Loucy (cell line): ENCODE measurements at regions not wholly inside any gene's neighbourhood (a gene's known extent, or its start where the extent isn't known, plus 50 kb on each side); places are given as distances from the start of the nearest gene placed in this dataset.

Experiments used
- H2AFZ ChIP-seq: fragments of 200-600 bp; sonication (generic); 2 replicates; pipeline ENCODE4 v1.6.0; 2016; ENCODE audit warnings: antibody characterized with exemption, mild to moderate bottlenecking, low read length, moderate library complexity
- H3F3A ChIP-seq: fragments of 200-600 bp; 2 replicates; pipeline ENCODE4 v1.6.0; 2016; ENCODE audit warnings: antibody characterized with exemption, low read depth, mild to moderate bottlenecking
- H3K27me3 ChIP-seq: fragments of 200-600 bp; sonication (generic); 2 replicates; pipeline ENCODE4 v1.6.1; 2014; ENCODE audit warnings: low read length, mild to moderate bottlenecking; ENCODE audit not compliant: insufficient read depth, poor library complexity, severe bottlenecking
- H3K36me3 ChIP-seq: fragments of 200-600 bp; sonication (generic); 2 replicates; pipeline ENCODE4 v1.6.1; 2016; ENCODE audit warnings: low read length; ENCODE audit not compliant: insufficient read depth
- H3K4me1 ChIP-seq: fragments of 200-600 bp; sonication (generic); 2 replicates; pipeline ENCODE4 v1.5.1; 2014; ENCODE audit warnings: low read length, mild to moderate bottlenecking; ENCODE audit not compliant: insufficient read depth, poor library complexity, severe bottlenecking
- H3K4me2 ChIP-seq: fragments of 200-600 bp; sonication (generic); 2 replicates; pipeline ENCODE4 v1.6.0; 2014; ENCODE audit warnings: antibody characterized with exemption, low read length, low read depth, mild to moderate bottlenecking; ENCODE audit not compliant: poor library complexity, severe bottlenecking
- H3K4me3 ChIP-seq: fragments of 200-600 bp; sonication (generic); 2 replicates; pipeline ENCODE4 v1.5.1; 2014; ENCODE audit warnings: low read length, mild to moderate bottlenecking, mixed read lengths; ENCODE audit not compliant: poor library complexity, severe bottlenecking
- H3K79me2 ChIP-seq: fragments of 200-600 bp; sonication (generic); 2 replicates; pipeline ENCODE4 v1.6.1; 2014; ENCODE audit warnings: low read length; ENCODE audit not compliant: insufficient read depth
- H3K9ac ChIP-seq: fragments of 200-600 bp; sonication (generic); 2 replicates; pipeline ENCODE4 v1.6.0; 2014; ENCODE audit warnings: mild to moderate bottlenecking, low read depth, low read length, moderate library complexity; ENCODE audit not compliant: poor library complexity, severe bottlenecking
- H3K9me2 ChIP-seq: fragments of 200-600 bp; sonication (generic); replicated peaks from 2 replicates; pipeline ENCODE4 v1.6.1; 2016; ENCODE audit warnings: low read depth, low read length, mixed read lengths
- H3K9me3 ChIP-seq: fragments of 200-600 bp; sonication (generic); 2 replicates; pipeline ENCODE4 v1.6.1; 2014; ENCODE audit warnings: mild to moderate bottlenecking, antibody characterized with exemption, low read length, low read depth; ENCODE audit not compliant: insufficient read depth
- H4K20me1 ChIP-seq: fragments of 200-600 bp; sonication (generic); 2 replicates; pipeline ENCODE4 v1.6.0; 2014; ENCODE audit warnings: antibody characterized with exemption, low read length, mild to moderate bottlenecking; ENCODE audit not compliant: insufficient read depth, poor library complexity, severe bottlenecking
- CTCF ChIP-seq: fragments of 200-600 bp; sonication (generic); conservative IDR thresholded peaks from 2 replicates; pipeline ENCODE4 v1.5.1; 2014; ENCODE audit warnings: mild to moderate bottlenecking, antibody characterized with exemption, low read length
- EZH2phosphoT487 ChIP-seq: fragments of 200-600 bp; IDR thresholded peaks from 2 replicates; pipeline ENCODE4 v1.6.1; 2018; ENCODE audit warnings: antibody characterized with exemption, mild to moderate bottlenecking, moderate library complexity, borderline replicate concordance

GRCh38 chr14:87185961-87186560 is 806.9 kb downstream of the GALC start:
- Histone ChIP-seq H4K20me1 (no peaks in the 10 kb centered on the region), H3K9me3 (no peaks in the 10 kb centered on the region), H3K9me2 (no peaks in the 10 kb centered on the region), H2AFZ (no peak overlapping the region), H3K4me1 (no peaks in the 10 kb centered on the region), H3K9ac (no peak overlapping the region), H3K4me2 (no peak overlapping the region), H3K27me3 (no peaks in the 10 kb centered on the region), H3K36me3 (no peaks in the 10 kb centered on the region), H3K79me2 (no peaks in the 10 kb centered on the region), H3K4me3 (no peak overlapping the region), H3F3A (no peaks in the 10 kb centered on the region)
- TF ChIP-seq EZH2phosphoT487 = no peak
- TF ChIP-seq CTCF = no peak

DNA sequence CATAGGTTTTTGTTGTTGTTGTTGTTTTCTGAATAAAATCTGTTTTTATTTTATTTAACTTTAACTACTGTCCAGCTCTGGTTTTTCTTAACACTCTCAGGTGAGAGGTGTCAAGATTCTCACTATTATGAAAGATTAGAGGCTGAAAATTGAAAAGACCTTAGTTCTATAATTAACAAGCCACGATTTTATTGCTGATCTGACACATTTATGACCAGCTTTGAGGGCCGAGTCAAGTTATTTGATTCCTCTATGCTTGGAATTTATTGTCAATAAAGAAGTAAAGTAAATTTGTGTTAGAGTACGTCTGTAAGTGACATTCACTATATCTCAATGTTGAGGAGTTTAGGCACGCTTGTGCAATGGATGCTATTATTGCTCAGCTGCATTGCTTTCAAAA is 808.8 kb downstream of the GALC start:
- TF ChIP-seq CTCF (no peak), EZH2phosphoT487 (no peak)

GRCh38 chr14:87181288-87181687 is 811.7 kb downstream of the GALC start:
- H3K4me3 ChIP-seq = no peak overlapping the region
- H3K4me1 ChIP-seq = no peaks in the 10 kb centered on the region
- no peak overlapping the region for H3K9ac ChIP-seq
- H3K4me2 ChIP-seq = no peak overlapping the region
- H4K20me1 ChIP-seq = no peaks in the 10 kb centered on the region
- no peak overlapping the region for H2AFZ ChIP-seq
- no peaks in the 10 kb centered on the region for H3K79me2 ChIP-seq
- H3K27me3 ChIP-seq = no peaks in the 10 kb centered on the region
- H3K9me2 ChIP-seq = no peaks in the 10 kb centered on the region
- H3K9me3 ChIP-seq = no peaks in the 10 kb centered on the region
- H3F3A ChIP-seq = no peaks in the 10 kb centered on the region
- H3K36me3 ChIP-seq = no peaks in the 10 kb centered on the region
- TF ChIP-seq CTCF = no peak
- TF ChIP-seq EZH2phosphoT487 = no peak

More for the DNA sequence above, 808.8 kb downstream of the GALC start:
- Histone ChIP-seq H3K79me2 (no peaks in the 10 kb centered on the region), H3K27me3 (no peaks in the 10 kb centered on the region), H3K9me3 (no peaks in the 10 kb centered on the region), H3K36me3 (no peaks in the 10 kb centered on the region), H3F3A (no peaks in the 10 kb centered on the region), H3K4me1 (no peaks in the 10 kb centered on the region), H3K9ac (no peak overlapping the region), H2AFZ (no peak overlapping the region), H4K20me1 (no peaks in the 10 kb centered on the region), H3K4me2 (no peak overlapping the region), H3K9me2 (no peaks in the 10 kb centered on the region), H3K4me3 (no peak overlapping the region)
